Colonic mucosa (tissue), 4 donors: ENCODE measurements at regions not wholly inside any gene's neighbourhood (a gene's known extent, or its start where the extent isn't known, plus 50 kb on each side); places are given as distances from the start of the nearest gene placed in this dataset.

ENCODE experiments used
- DNase-seq: peaks from one replicate; pipeline ENCODE4 v3.0.0-alpha.2; 2020
- H3K27ac ChIP-seq: fragments of 200-600 bp; one replicate; pipeline ENCODE4 v1.8.0; 2021
- H3K27me3 ChIP-seq: fragments of 200-600 bp; one replicate; pipeline ENCODE4 v1.8.0; 2021
- H3K36me3 ChIP-seq: fragments of 200-600 bp; one replicate; pipeline ENCODE4 v1.8.0; 2021
- H3K4me1 ChIP-seq: fragments of 200-600 bp; one replicate; pipeline ENCODE4 v1.8.0; 2021; ENCODE audit warnings: mild to moderate bottlenecking
- H3K4me3 ChIP-seq: fragments of 200-600 bp; one replicate; pipeline ENCODE4 v1.8.0; 2021
- H3K9ac ChIP-seq, 2 donors: one replicate each; pipeline ENCODE4 v1.7.0; 2013; ENCODE audit warnings: control low read depth in 2 of 2, low read depth in 2 of 2, low read length in 2 of 2
- H3K9me3 ChIP-seq: fragments of 200-600 bp; one replicate; pipeline ENCODE4 v1.8.0; 2021
- CTCF ChIP-seq: fragments of 200-600 bp; IDR thresholded peaks from one replicate; pipeline ENCODE4 v1.8.0; 2022; ENCODE audit warnings: antibody characterized with exemption, mild to moderate bottlenecking
- intact Hi-C: fragments of 100-400 bp; cut with DNase I; formaldehyde crosslinking; loops from one replicate; pipeline ENCODE4 v1.14.1; 2022
- donor health status: healthy.
- donor health status: DM: no; HTN: no; CAD: no.
- donor health status: DM: no; HTN: no; CAD: no.

- Histone ChIP-seq H3K9me3 (no peaks in the 10 kb centered on the region), H3K36me3 (no peaks in the 10 kb centered on the region), H3K4me1 (no peaks in the 10 kb centered on the region), H3K9ac (no peak overlapping the region), H3K4me3 (no peak overlapping the region), H3K27me3 (no peaks in the 10 kb centered on the region), H3K27ac (no peak overlapping the region)
- no peak for DNase-seq
- TF ChIP-seq CTCF: no peak
- intact Hi-C loops: no loop called here
These were observed 93.5 kb downstream of the ZIC4 start for GRCh38 chr3:147312786-147313280.

- intact Hi-C loops: no loop called here
- H3K4me1 ChIP-seq: no peaks in the 10 kb centered on the region
- no peaks in the 10 kb centered on the region for H3K27me3 ChIP-seq
- no peak overlapping the region for H3K27ac ChIP-seq
- H3K4me3 ChIP-seq: no peak overlapping the region
- H3K36me3 ChIP-seq: no peaks in the 10 kb centered on the region
- DNase-seq: no peak
- H3K9me3 ChIP-seq: no peaks in the 10 kb centered on the region
- TF ChIP-seq CTCF: no peak
- H3K9ac ChIP-seq: no peak overlapping the region
These were observed 94.6 kb downstream of the ZIC4 start for GRCh38 chr3:147311716-147312115.

DNA sequence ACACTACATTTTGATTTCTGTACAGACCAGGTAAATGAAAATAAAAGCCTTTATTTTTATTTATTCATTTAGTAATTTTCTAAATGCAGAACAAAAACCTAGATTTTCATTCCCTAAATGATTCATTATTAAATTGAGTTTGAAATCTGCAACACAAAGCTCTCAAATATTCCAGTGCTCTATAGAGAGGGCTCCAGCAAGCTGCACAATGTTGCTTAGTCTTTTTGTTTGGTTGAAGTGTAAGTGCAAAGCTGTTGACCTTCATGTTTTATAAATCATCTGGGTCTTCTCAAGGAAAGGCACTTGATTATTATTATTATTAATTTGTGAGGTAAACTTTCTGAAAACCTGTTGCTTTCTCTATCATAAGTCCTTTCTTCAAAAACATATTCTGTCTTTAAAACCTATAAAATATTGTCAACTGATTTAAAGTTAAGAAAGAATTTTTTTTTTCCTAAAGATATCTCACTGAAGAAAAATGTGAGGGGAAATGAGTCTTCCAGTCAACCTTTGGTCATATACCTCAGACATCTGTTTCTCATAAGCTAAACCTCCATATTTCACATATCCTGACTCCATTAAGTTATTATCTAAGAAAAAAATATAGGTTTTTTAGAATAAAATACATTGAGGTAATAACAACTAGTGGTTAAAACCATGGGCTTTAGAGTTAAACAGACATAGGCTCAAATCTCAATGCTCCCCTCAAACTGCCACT, 100.7 kb downstream of the ZIC4 start:
- Histone ChIP-seq H3K9ac (no peak overlapping the region), H3K36me3 (no peaks in the 10 kb centered on the region), H3K9me3 (no peaks in the 10 kb centered on the region), H3K27ac (no peak overlapping the region), H3K4me3 (no peak overlapping the region), H3K4me1 (no peaks in the 10 kb centered on the region), H3K27me3 (no peaks in the 10 kb centered on the region)
- no peak for DNase-seq
- TF ChIP-seq CTCF: no peak
- intact Hi-C loops: no loop called here

- H3K36me3 ChIP-seq: no peaks in the 10 kb centered on the region
- intact Hi-C loops: no loop called here
- DNase-seq: no peak
- H3K27ac ChIP-seq: no peak overlapping the region
- H3K27me3 ChIP-seq: no peaks in the 10 kb centered on the region
- no peak overlapping the region for H3K4me3 ChIP-seq
- TF ChIP-seq CTCF: no peak
- H3K9me3 ChIP-seq: no peaks in the 10 kb centered on the region
- no peaks in the 10 kb centered on the region for H3K4me1 ChIP-seq
- H3K9ac ChIP-seq: no peak overlapping the region
These were observed 101.6 kb downstream of the ZIC4 start for GRCh38 chr3:147304756-147305155.

DNA sequence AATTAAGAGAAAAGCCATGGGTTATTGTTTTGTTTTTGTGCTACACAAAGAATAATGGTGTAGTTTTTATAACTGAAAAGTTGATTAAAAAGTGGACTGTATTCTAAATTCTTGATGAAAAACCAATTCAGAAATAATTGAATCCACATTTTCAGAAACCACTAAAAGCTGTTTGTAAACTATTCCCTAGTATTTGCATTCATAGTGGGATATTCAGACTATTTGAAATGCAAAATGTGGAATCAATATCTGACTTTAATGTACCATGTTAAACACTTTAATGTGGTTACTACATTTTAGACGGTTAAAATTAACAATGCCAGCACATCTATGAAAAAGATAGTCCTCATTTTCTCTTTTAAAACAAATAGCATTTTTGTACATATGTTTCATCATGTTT, 104.6 kb downstream of the ZIC4 start:
- Histone ChIP-seq H3K9me3 (no peaks in the 10 kb centered on the region), H3K4me3 (no peak overlapping the region), H3K36me3 (no peaks in the 10 kb centered on the region), H3K9ac (no peak overlapping the region), H3K27me3 (no peaks in the 10 kb centered on the region), H3K27ac (no peak overlapping the region), H3K4me1 (no peaks in the 10 kb centered on the region)
- DNase-seq: no peak
- intact Hi-C loops: no loop called here
- no peak for TF ChIP-seq CTCF
